SK-N-SH (cell line): ENCODE measurements at regions not wholly inside any gene's neighbourhood (a gene's known extent, or its start where the extent isn't known, plus 50 kb on each side); places are given as distances from the start of the nearest gene placed in this dataset.

ENCODE experiments used
- CTCF ChIA-PET: fragments of 300-600, 350-600 bp; formaldehyde crosslinking; extraction: SDS; loops from one replicate; lab custom pipeline; 2021; lab: Yijun Ruan, JAX
- POLR2A ChIA-PET: fragments of 350-600 bp; sonication (Branson Sonifier 250); formaldehyde crosslinking; extraction: SDS; loops from one replicate; lab custom pipeline; 2020; ENCODE audit warnings: antibody characterized with exemption, inconsistent platforms; lab: Yijun Ruan, JAX
- DNase-seq: peaks from one replicate; pipeline ENCODE4 v3.0.0; 2012
- H2AFZ ChIP-seq: fragments of 200-600 bp; sonication (generic); 2 replicates; pipeline ENCODE4 v1.8.1; 2016; ENCODE audit warnings: antibody characterized with exemption, mild to moderate bottlenecking, low read depth
- H3F3A ChIP-seq: fragments of 200-600 bp; sonication (generic); replicated peaks from 2 replicates; pipeline ENCODE3; 2016; ENCODE audit warnings: antibody characterized with exemption, mild to moderate bottlenecking; ENCODE audit not compliant: insufficient read depth
- H3K27ac ChIP-seq, 2 experiments: fragments of 200-500 bp in 1 of 2; fragments of 200-600 bp in 1 of 2; sonication (Bioruptor generic) in 1 of 2; sonication (generic), shearing (Covaris generic) in 1 of 2; 2 replicates each; pipeline versions ENCODE4 v1.5.1 to v1.6.1; 2014 to 2016; ENCODE audit warnings: low read depth in 2 of 2, inconsistent platforms in 1 of 2, low read length in 1 of 2, mild to moderate bottlenecking in 1 of 2, mixed read lengths in 1 of 2
- H3K27me3 ChIP-seq: fragments of 200-600 bp; sonication (generic), shearing (Covaris generic); 2 replicates; pipeline ENCODE4 v1.6.1; 2016; ENCODE audit warnings: mixed run types; ENCODE audit not compliant: insufficient read depth
- H3K36me3 ChIP-seq, 2 experiments: fragments of 200-500 bp in 1 of 2; fragments of 200-600 bp in 1 of 2; sonication (Bioruptor generic) in 1 of 2; sonication (generic) in 1 of 2; replicated peaks in 1 of 2; 2 replicates each; pipeline versions ENCODE3 to v1.5.1; 2014 to 2016; ENCODE audit warnings: low read length in 1 of 2, mild to moderate bottlenecking in 1 of 2; ENCODE audit not compliant: insufficient read depth in 2 of 2, control insufficient read depth in 1 of 2
- H3K4me1 ChIP-seq, 2 experiments: fragments of 200-500 bp in 1 of 2; fragments of 200-600 bp in 1 of 2; sonication (Bioruptor generic) in 1 of 2; sonication (generic), shearing (Covaris generic) in 1 of 2; 2 replicates each; pipeline versions ENCODE4 v1.5.1 to v1.6.1; 2014 to 2016; ENCODE audit warnings: low read depth in 1 of 2, low read length in 1 of 2, mixed run types in 1 of 2; ENCODE audit not compliant: insufficient read depth in 2 of 2, control insufficient read depth in 1 of 2
- H3K4me2 ChIP-seq: fragments of 200-600 bp; sonication (generic), shearing (Covaris generic); 2 replicates; pipeline ENCODE4 v1.6.1; 2017; ENCODE audit warnings: mixed run types
- H3K4me3 ChIP-seq, 2 experiments: fragments of 200-500 bp in 1 of 2; fragments of 200-600 bp in 1 of 2; sonication (Bioruptor generic) in 1 of 2; sonication (generic), shearing (Covaris generic) in 1 of 2; 2 replicates each; pipeline versions ENCODE4 v1.5.1 to v1.8.1; 2014 to 2016; ENCODE audit warnings: low read depth in 2 of 2, inconsistent platforms in 1 of 2, low read length in 1 of 2, mild to moderate bottlenecking in 1 of 2, mixed read lengths in 1 of 2, moderate library complexity in 1 of 2
- H3K79me2 ChIP-seq: fragments of 200-600 bp; sonication (generic); 2 replicates; pipeline ENCODE4 v1.8.1; 2017; ENCODE audit warnings: mild to moderate bottlenecking; ENCODE audit not compliant: insufficient read depth
- H3K9ac ChIP-seq: fragments of 200-600 bp; sonication (generic); 2 replicates; pipeline ENCODE4 v1.6.1; 2017; ENCODE audit warnings: mixed run types
- H3K9me2 ChIP-seq: fragments of 200-600 bp; sonication (generic); 2 replicates; pipeline ENCODE4 v1.6.1; 2017; ENCODE audit warnings: mixed run types
- H3K9me3 ChIP-seq: fragments of 200-600 bp; sonication (generic); 2 replicates; pipeline ENCODE4 v1.6.1; 2017; ENCODE audit warnings: mixed run types, mild to moderate bottlenecking, moderate library complexity
- H4K20me1 ChIP-seq: fragments of 200-600 bp; sonication (generic); 2 replicates; pipeline ENCODE4 v1.6.1; 2017; ENCODE audit warnings: mild to moderate bottlenecking, mixed run types; ENCODE audit not compliant: insufficient read depth
- ELF1 ChIP-seq: IDR thresholded peaks from 2 replicates; pipeline ENCODE4 v1.4.0; 2012
- IRF3 ChIP-seq: fragments of 150-350 bp; IDR thresholded peaks from 2 replicates; pipeline ENCODE4 v1.6.1; 2016; ENCODE audit warnings: mild to moderate bottlenecking, low read depth, low read length
- JUND ChIP-seq: IDR thresholded peaks from 2 replicates; pipeline ENCODE4 v1.4.0; 2012
- MEF2A ChIP-seq: IDR thresholded peaks from 2 replicates; pipeline ENCODE4 v1.4.0; 2012; ENCODE audit warnings: low read depth, borderline replicate concordance
- MXI1 ChIP-seq: IDR thresholded peaks from 2 replicates; pipeline ENCODE4 v1.6.1; 2012; ENCODE audit warnings: mild to moderate bottlenecking, low read depth, low read length, improper control_type of control experiment
- RAD21 ChIP-seq: IDR thresholded peaks from 2 replicates; pipeline ENCODE4 v1.6.1; 2012; ENCODE audit warnings: mild to moderate bottlenecking, low read length
- ZBTB33 ChIP-seq: IDR thresholded peaks from 2 replicates; pipeline ENCODE4 v1.4.0; 2012; ENCODE audit warnings: low read depth, borderline replicate concordance
- WGBS: methylation state at CpG from one replicate; pipeline ENCODE4 v1.1.6; 2017; ENCODE audit warnings: low lambda C conversion rate; 5-methylcytosine and 5-hydroxymethylcytosine counted together

- TF ChIP-seq IRF3: no peak
- TF ChIP-seq JUND: no peak
- no peak for TF ChIP-seq MEF2A
- no peak for TF ChIP-seq MXI1
- TF ChIP-seq ZBTB33: no peak
These were observed 52.7 kb upstream of the BOD1L2 start (continued) for GRCh38 chr18:57094175-57094574.

- Histone ChIP-seq H3K9me3 (no peaks in the 10 kb centered on the region), H3K4me3 (no peak overlapping the region), H3K27ac (no peak overlapping the region), H2AFZ (no peak overlapping the region), H3K4me2 (no peak overlapping the region), H3F3A (no peaks in the 10 kb centered on the region), H3K27me3 (no peaks in the 10 kb centered on the region), H4K20me1 (no peaks in the 10 kb centered on the region), H3K36me3 (no peaks in the 10 kb centered on the region), H3K79me2 (no peaks in the 10 kb centered on the region), H3K9me2 (no peaks in the 10 kb centered on the region), H3K4me1 (peaks cover 0 to 5% of the 10 kb centered on the region in 2 experiments; a peak in 1 of 4 replicates), H3K9ac (no peak overlapping the region)
- no peak for TF ChIP-seq RAD21
- no peak for TF ChIP-seq ZBTB33
- no peak for TF ChIP-seq ELF1
- no peak for DNase-seq
- CTCF ChIA-PET: no interaction called here
- WGBS: 27% methylated on average over 4 of the region's 4 CpGs
- POLR2A ChIA-PET: no interaction called here
These were observed 51.0 kb upstream of the BOD1L2 start for GRCh38 chr18:57095884-57096283.
